Smooth muscle cell (in vitro differentiated cells): ENCODE measurements at regions not wholly inside any gene's neighbourhood (a gene's known extent, or its start where the extent isn't known, plus 50 kb on each side); places are given as distances from the start of the nearest gene placed in this dataset.
A peak's percentile ranks its signal among the peaks of the same experiment; 100 is the strongest.

ENCODE experiments used
- DNase-seq: peaks from one replicate; lab custom pipeline; 2025; ENCODE audit not compliant: unreplicated experiment; lab: John Stamatoyannopoulos, UW
- H2AFZ ChIP-seq: fragments of 200-600 bp; sonication (generic); 2 replicates; pipeline ENCODE4 v1.6.0; 2016; ENCODE audit warnings: antibody characterized with exemption, low read depth, mild to moderate bottlenecking
- H3F3A ChIP-seq: fragments of 200-600 bp; sonication (generic); 2 replicates; pipeline ENCODE4 v1.6.0; 2017; ENCODE audit warnings: antibody characterized with exemption, low read depth
- H3K27ac ChIP-seq: fragments of 200-600 bp; sonication (generic); 2 replicates; pipeline ENCODE4 v1.5.1; 2016; ENCODE audit warnings: low read depth, mild to moderate bottlenecking
- H3K27me3 ChIP-seq: fragments of 200-600 bp; sonication (generic); 2 replicates; pipeline ENCODE4 v1.6.1; 2016; ENCODE audit warnings: low read depth, mild to moderate bottlenecking
- H3K36me3 ChIP-seq: fragments of 200-600 bp; sonication (generic); 2 replicates; pipeline ENCODE4 v1.5.1; 2016; ENCODE audit warnings: low read depth
- H3K4me1 ChIP-seq: fragments of 200-600 bp; sonication (generic); 2 replicates; pipeline ENCODE4 v1.5.1; 2016; ENCODE audit warnings: low read depth
- H3K4me2 ChIP-seq: fragments of 200-600 bp; sonication (generic); 2 replicates; pipeline ENCODE4 v1.6.0; 2016; ENCODE audit warnings: mild to moderate bottlenecking
- H3K4me3 ChIP-seq: fragments of 200-600 bp; sonication (generic); 2 replicates; pipeline ENCODE4 v1.5.1; 2016; ENCODE audit warnings: mild to moderate bottlenecking
- H3K79me2 ChIP-seq: fragments of 200-600 bp; sonication (generic); 2 replicates; pipeline ENCODE4 v1.6.0; 2016; ENCODE audit warnings: low read depth, mild to moderate bottlenecking
- H3K9ac ChIP-seq: fragments of 200-600 bp; sonication (generic); 2 replicates; pipeline ENCODE4 v1.6.0; 2016; ENCODE audit warnings: low read depth
- H3K9me3 ChIP-seq: fragments of 200-600 bp; sonication (generic); replicated peaks from 2 replicates; pipeline ENCODE4 v1.5.1; 2016; ENCODE audit warnings: low read depth
- H4K20me1 ChIP-seq: fragments of 200-600 bp; sonication (generic); 2 replicates; pipeline ENCODE4 v1.6.0; 2016; ENCODE audit warnings: low read depth
- WGBS: methylation state at CpG from one replicate; pipeline ENCODE4 v1.1.7; 2016; ENCODE audit warnings: low lambda C conversion rate; 5-methylcytosine and 5-hydroxymethylcytosine counted together
- TF ChIP-seq, protein P1 (sequence below): fragments of 200-600 bp; sonication (generic); IDR thresholded peaks from 2 replicates; pipeline ENCODE4 v1.5.1; 2017; ENCODE audit warnings: borderline replicate concordance, mild to moderate bottlenecking, antibody characterized with exemption; ENCODE audit not compliant: insufficient read depth, poor library complexity, severe bottlenecking

DNA sequence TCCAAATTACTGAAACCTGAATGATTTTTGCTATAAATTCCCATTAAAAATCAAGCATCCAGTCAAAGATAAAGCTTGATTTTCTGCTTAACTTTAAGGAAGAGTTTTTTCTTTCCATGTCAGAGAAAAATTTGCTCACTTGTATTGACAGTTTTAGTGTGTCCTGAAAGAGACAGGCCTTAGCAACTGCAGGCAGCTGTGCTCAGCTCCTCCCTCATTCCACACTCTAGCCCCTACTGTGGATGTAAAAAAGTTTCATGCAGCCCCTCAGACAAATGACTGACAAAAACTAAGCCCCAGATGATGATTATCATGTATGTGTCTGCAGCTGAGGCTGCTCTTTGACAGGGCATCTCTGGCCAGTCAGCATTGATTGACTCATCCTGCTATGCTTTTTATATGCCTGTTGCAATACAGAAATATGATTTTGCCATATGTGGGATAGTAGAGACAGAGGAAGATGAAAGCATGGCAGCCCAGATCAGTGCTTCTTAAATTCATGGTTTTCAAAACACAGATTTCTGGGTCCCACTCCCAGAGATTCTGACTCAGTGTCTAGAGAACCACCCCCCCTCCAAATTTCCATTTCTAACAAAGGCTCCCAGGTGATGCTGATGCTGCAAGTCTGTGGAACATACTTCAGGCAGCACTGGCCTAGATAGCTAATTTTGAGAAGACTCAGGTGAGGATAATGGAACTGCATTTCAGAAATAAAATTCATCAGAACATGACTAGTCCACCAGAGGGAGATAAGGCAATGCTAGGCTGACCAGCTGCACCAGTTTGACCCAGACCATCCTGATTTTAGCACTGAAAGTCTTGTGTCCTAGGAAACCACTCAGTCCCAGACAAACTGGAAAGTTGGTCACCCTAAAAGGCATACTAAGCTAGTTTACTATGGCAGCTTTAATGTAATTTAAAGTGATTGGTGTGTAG, 298.7 kb upstream of the KCNN2 start:
- Histone ChIP-seq H3K4me2 (no peak overlapping the region), H3K9ac (no peak overlapping the region), H3K79me2 (no peaks in the 10 kb centered on the region), H3K27me3 (no peaks in the 10 kb centered on the region), H3F3A (no peaks in the 10 kb centered on the region), H4K20me1 (no peaks in the 10 kb centered on the region), H2AFZ (no peak overlapping the region), H3K27ac (no peak overlapping the region), H3K36me3 (no peaks in the 10 kb centered on the region), H3K4me3 (no peak overlapping the region), H3K9me3 (no peaks in the 10 kb centered on the region), H3K4me1 (no peaks in the 10 kb centered on the region)
- DNase-seq, result no peak
- TF ChIP-seq, protein P1, sequence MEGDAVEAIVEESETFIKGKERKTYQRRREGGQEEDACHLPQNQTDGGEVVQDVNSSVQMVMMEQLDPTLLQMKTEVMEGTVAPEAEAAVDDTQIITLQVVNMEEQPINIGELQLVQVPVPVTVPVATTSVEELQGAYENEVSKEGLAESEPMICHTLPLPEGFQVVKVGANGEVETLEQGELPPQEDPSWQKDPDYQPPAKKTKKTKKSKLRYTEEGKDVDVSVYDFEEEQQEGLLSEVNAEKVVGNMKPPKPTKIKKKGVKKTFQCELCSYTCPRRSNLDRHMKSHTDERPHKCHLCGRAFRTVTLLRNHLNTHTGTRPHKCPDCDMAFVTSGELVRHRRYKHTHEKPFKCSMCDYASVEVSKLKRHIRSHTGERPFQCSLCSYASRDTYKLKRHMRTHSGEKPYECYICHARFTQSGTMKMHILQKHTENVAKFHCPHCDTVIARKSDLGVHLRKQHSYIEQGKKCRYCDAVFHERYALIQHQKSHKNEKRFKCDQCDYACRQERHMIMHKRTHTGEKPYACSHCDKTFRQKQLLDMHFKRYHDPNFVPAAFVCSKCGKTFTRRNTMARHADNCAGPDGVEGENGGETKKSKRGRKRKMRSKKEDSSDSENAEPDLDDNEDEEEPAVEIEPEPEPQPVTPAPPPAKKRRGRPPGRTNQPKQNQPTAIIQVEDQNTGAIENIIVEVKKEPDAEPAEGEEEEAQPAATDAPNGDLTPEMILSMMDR, result peak; percentile 4

DNA sequence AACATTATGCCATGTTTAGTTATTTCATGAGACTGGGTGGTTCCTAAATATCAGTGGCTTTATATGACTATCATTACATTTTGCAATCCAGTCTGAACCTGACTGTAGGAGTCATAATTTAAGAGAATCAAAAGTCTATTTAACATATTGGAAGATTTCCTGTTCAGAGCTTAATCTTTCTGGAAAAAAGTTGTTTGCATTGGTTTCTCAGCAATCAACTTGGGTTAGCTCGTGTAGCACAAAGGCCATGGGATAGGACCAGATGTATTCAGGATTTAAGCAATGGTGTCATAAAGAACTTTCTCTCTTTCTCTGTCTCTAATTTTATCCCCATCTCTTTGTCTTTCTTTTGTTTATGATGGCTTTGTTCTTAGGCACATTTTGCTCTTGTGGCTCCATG, 296.0 kb upstream of the KCNN2 start:
- H3F3A ChIP-seq, result no peaks in the 10 kb centered on the region
- H3K4me1 ChIP-seq, result no peaks in the 10 kb centered on the region
- no peaks in the 10 kb centered on the region for H3K9me3 ChIP-seq
- H3K79me2 ChIP-seq, result no peaks in the 10 kb centered on the region
- no peaks in the 10 kb centered on the region for H3K36me3 ChIP-seq
- H3K4me2 ChIP-seq, result no peak overlapping the region
- no peak overlapping the region for H2AFZ ChIP-seq
- WGBS, result 71% methylated on average over 1 of the region's 1 CpG
- TF ChIP-seq, protein P1, result no peak
- no peak overlapping the region for H3K4me3 ChIP-seq
- H3K27me3 ChIP-seq, result no peaks in the 10 kb centered on the region
- H3K27ac ChIP-seq, result no peak overlapping the region
- DNase-seq, result no peak
- no peak overlapping the region for H3K9ac ChIP-seq
- H4K20me1 ChIP-seq, result no peaks in the 10 kb centered on the region

DNA sequence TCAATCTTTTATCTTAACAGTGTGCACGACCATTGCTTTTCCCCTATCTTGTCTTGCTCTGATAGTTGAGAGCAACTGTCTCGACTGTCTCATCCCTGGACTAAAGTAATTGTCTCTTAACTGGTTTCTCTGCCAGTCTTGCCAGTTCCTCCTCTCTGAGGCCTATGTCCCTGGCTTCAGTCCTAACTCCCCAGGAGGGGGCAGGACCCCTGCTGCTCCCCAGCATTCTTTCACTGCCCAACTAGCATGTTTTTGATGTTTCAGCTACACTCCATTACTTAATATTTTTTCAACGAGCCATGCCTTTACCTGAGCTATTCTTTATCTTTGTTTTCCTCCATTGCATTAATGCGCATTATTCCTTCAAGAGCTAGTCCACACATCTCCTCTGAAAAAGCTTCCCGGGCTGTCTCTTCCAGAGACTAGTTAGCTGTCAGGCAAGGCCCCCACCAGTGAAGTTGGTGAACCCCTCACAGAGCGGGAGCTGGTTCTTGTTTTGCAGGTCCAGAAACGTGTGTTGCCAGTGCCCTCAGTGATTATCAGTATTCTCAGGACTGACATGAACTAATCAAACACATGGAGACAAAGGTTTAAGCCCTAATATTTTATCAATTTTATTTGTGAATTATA, 291.7 kb upstream of the KCNN2 start:
- Histone ChIP-seq H3K9ac (no peak overlapping the region), H2AFZ (no peak overlapping the region), H3K27ac (no peak overlapping the region), H4K20me1 (no peaks in the 10 kb centered on the region), H3K4me3 (no peak overlapping the region), H3K4me1 (no peaks in the 10 kb centered on the region), H3K4me2 (no peak overlapping the region), H3K79me2 (no peaks in the 10 kb centered on the region), H3K27me3 (no peaks in the 10 kb centered on the region), H3F3A (no peaks in the 10 kb centered on the region), H3K36me3 (no peaks in the 10 kb centered on the region), H3K9me3 (no peaks in the 10 kb centered on the region)
- TF ChIP-seq, protein P1, result no peak
- WGBS, result 74% methylated on average over 7 of the region's 7 CpGs
- DNase-seq, result no peak

DNA sequence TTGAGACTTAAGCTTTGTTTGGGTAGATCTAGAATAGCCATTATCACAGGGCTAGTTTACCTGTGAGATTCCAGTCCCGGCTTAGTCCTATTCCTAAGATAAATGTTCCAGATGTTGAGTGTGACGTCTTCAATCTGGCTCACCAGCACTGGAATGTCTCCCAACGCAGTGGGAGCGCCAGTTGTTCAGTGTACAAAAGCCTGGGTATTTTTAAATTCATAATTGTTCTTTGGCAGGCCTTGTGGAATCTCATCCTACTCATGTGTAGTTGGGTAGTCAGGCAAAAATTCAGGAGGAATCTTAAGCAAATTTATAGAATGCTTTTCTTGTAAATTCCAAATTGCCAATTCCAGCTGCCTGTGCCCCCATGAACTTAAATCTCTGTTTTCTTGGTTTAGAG, 272.6 kb upstream of the KCNN2 start:
- 77% methylated on average over 4 of the region's 4 CpGs for WGBS
- no peaks in the 10 kb centered on the region for H3K9me3 ChIP-seq
- H3K4me3 ChIP-seq, result no peak overlapping the region

More for the DNA sequence above, 272.6 kb upstream of the KCNN2 start:
- Histone ChIP-seq H2AFZ (no peak overlapping the region), H3K4me2 (no peak overlapping the region), H3K4me1 (no peaks in the 10 kb centered on the region), H3K27ac (no peak overlapping the region), H3K79me2 (no peaks in the 10 kb centered on the region), H3K36me3 (no peaks in the 10 kb centered on the region), H4K20me1 (no peaks in the 10 kb centered on the region), H3K9ac (no peak overlapping the region), H3F3A (no peaks in the 10 kb centered on the region), H3K27me3 (no peaks in the 10 kb centered on the region)
- DNase-seq, result no peak
- TF ChIP-seq, protein P1, result no peak
